Caki2 (cell line): ENCODE measurements at regions not wholly inside any gene's neighbourhood (a gene's known extent, or its start where the extent isn't known, plus 50 kb on each side); places are given as distances from the start of the nearest gene placed in this dataset.
"Not testable (repeated sequence)": the region's sequence is repeated elsewhere in the genome, so short reads cannot be mapped to it uniquely, and the experiment has no call there.

Experiments used
- DNase-seq: peaks from one replicate; pipeline ENCODE4 v3.0.0-alpha.2; 2015; ENCODE audit warnings: low read depth
- in situ Hi-C: cut with HindIII; loops from 2 replicates; pipeline ENCODE4 v1.10.0; 2016; ENCODE audit warnings: low sequenced_read_pairs, low pct_unique_long_range_greater_than_20kb, mixed read lengths

- in situ Hi-C loops = no loop called here
- DNase-seq = peak; percentile 80
Measured at GRCh38 chr7:156021471-156021870, 209.2 kb upstream of the SHH start.

GRCh38 chr7:156020566-156020965 lies 208.3 kb upstream of the SHH start:
- DNase-seq = no peak
- in situ Hi-C loops = no loop called here

- DNase-seq = no peak
- in situ Hi-C loops = no loop called here
Measured at GRCh38 chr7:156019776-156020565, 207.7 kb upstream of the SHH start.

GRCh38 chr7:156019308-156019707 lies 207.0 kb upstream of the SHH start:
- in situ Hi-C loops = no loop called here
- no peak for DNase-seq

GRCh38 chr7:156017916-156018700 lies 205.8 kb upstream of the SHH start:
- in situ Hi-C loops = no loop called here

GRCh38 chr7:156017431-156017830 lies 205.2 kb upstream of the SHH start:
- in situ Hi-C loops = no loop called here
- no peak for DNase-seq

More at GRCh38 chr7:156017916-156018700, 205.8 kb upstream of the SHH start:
- no peak for DNase-seq

- DNase-seq = no peak
- in situ Hi-C loops = no loop called here
Measured at GRCh38 chr7:156015237-156016020, 203.2 kb upstream of the SHH start.

- in situ Hi-C loops = no loop called here
- DNase-seq = no peak
Measured at GRCh38 chr7:156014808-156015207, 202.5 kb upstream of the SHH start.

GRCh38 chr7:156014201-156014600 lies 201.9 kb upstream of the SHH start:
- in situ Hi-C loops = no loop called here
- no peak for DNase-seq

GRCh38 chr7:156012412-156012811 lies 200.1 kb upstream of the SHH start:
- in situ Hi-C loops = no loop called here
- no peak for DNase-seq

- in situ Hi-C loops = no loop called here
Measured at GRCh38 chr7:156009569-156009968, 197.3 kb upstream of the SHH start.

GRCh38 chr7:156006876-156007275 lies 194.6 kb upstream of the SHH start:
- DNase-seq, in situ Hi-C loops: not testable (repeated sequence)

More at GRCh38 chr7:156009569-156009968, 197.3 kb upstream of the SHH start:
- no peak for DNase-seq

- in situ Hi-C loops = no loop called here
Measured at GRCh38 chr7:156006024-156006423, 193.8 kb upstream of the SHH start.

GRCh38 chr7:156005202-156005691 lies 193.0 kb upstream of the SHH start:
- DNase-seq = no peak
- in situ Hi-C loops = no loop called here

More at GRCh38 chr7:156006024-156006423, 193.8 kb upstream of the SHH start:
- DNase-seq = no peak

- in situ Hi-C loops = no loop called here
Measured at GRCh38 chr7:156004265-156005201, 192.3 kb upstream of the SHH start.

GRCh38 chr7:156003220-156004162 lies 191.2 kb upstream of the SHH start:
- in situ Hi-C loops = no loop called here

More at GRCh38 chr7:156004265-156005201, 192.3 kb upstream of the SHH start:
- no peak for DNase-seq

More at GRCh38 chr7:156003220-156004162, 191.2 kb upstream of the SHH start:
- DNase-seq = no peak
